ENCODE measurements at regions not wholly inside any gene's neighbourhood (a gene's known extent, or its start where the extent isn't known, plus 50 kb on each side); places are given as distances from the start of the nearest gene placed in this dataset.
"Not testable (repeated sequence)": the region's sequence is repeated elsewhere in the genome, so short reads cannot be mapped to it uniquely, and the experiment has no call there.

GRCh38 chr4:159787901-159788300, 685.0 kb downstream of the RAPGEF2 start:
- H3K4me1 ChIP-seq (ENCODE audit: control insufficient read depth, insufficient read depth, low read length), result no peaks in the 10 kb centered on the region
- H3K27me3 ChIP-seq (ENCODE audit: control insufficient read depth in 1 of 2, insufficient read depth in 2 of 2, low read length in 2 of 2), result no peaks in the 10 kb centered on the region
- H3K9me3 ChIP-seq (ENCODE audit: control insufficient read depth in 2 of 2, low read length in 2 of 2), result no peaks in the 10 kb centered on the region
- H3K36me3 ChIP-seq (ENCODE audit: control insufficient read depth in 2 of 2, insufficient read depth in 2 of 2, low read length in 2 of 2), result no peaks in the 10 kb centered on the region
- no peak overlapping the region for H3K27ac ChIP-seq (ENCODE audit: low read length)
- H3K9ac ChIP-seq (ENCODE audit: low read length in 2 of 2), result no peak overlapping the region
- no peak overlapping the region for H3K4me3 ChIP-seq (ENCODE audit: low read length in 2 of 2)

DNA sequence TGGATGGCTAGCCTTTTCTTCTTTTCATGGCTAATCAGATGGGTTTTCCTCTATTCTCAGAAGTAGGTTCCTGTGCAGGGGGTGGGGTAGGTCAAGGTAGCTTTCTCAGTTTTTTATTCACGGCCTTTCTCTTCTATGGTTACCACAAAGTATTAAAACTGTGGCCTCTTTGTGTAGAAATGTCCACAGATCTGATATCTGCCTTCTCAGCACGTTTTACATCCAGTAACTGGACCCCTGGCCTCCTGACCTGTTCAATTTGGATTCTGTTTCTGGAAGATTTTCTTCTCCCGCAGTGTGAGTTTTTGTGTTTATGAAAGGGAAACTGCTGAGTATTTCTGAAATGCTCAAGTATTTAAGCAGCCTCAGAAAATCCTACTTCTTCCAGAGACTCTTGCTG, 688.5 kb downstream of the RAPGEF2 start:
- no peaks in the 10 kb centered on the region for H3K27me3 ChIP-seq (ENCODE audit: control insufficient read depth in 1 of 2, insufficient read depth in 2 of 2, low read length in 2 of 2)
- H3K9me3 ChIP-seq (ENCODE audit: control insufficient read depth in 2 of 2, low read length in 2 of 2), result no peaks in the 10 kb centered on the region
- no peak overlapping the region for H3K27ac ChIP-seq (ENCODE audit: low read length)
- no peaks in the 10 kb centered on the region for H3K4me1 ChIP-seq (ENCODE audit: control insufficient read depth, insufficient read depth, low read length)
- H3K9ac ChIP-seq (ENCODE audit: low read length in 2 of 2), result no peak overlapping the region
- no peaks in the 10 kb centered on the region for H3K36me3 ChIP-seq (ENCODE audit: control insufficient read depth in 2 of 2, insufficient read depth in 2 of 2, low read length in 2 of 2)
- H3K4me3 ChIP-seq (ENCODE audit: low read length in 2 of 2), result no peak overlapping the region

GRCh38 chr4:159804592-159804991, 701.7 kb downstream of the RAPGEF2 start:
- not testable (repeated sequence) for H3K9ac ChIP-seq (ENCODE audit: low read length in 2 of 2); H3K27ac ChIP-seq (ENCODE audit: low read length); H3K36me3 ChIP-seq (ENCODE audit: control insufficient read depth in 2 of 2, insufficient read depth in 2 of 2, low read length in 2 of 2); H3K27me3 ChIP-seq (ENCODE audit: control insufficient read depth in 1 of 2, insufficient read depth in 2 of 2, low read length in 2 of 2); H3K4me1 ChIP-seq (ENCODE audit: control insufficient read depth, insufficient read depth, low read length); H3K9me3 ChIP-seq (ENCODE audit: control insufficient read depth in 2 of 2, low read length in 2 of 2); H3K4me3 ChIP-seq (ENCODE audit: low read length in 2 of 2)

DNA sequence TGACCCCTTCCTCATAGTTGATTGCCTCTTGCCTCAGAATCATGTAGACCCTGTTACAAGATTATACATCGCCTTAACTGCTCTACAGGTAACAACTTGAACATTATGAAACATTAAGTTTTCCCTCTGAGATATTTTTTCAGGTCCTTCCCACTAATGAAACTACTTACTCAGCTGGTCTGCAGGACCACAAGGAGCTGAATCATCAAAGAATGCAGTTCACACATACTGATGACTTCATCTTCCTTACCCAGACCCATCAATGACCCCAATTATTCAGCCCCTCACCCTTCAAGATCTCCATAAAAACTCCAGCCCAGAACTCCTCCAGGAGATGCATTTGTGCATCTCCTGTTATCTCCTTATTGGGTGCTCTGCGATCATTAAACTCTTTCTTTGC, 720.9 kb downstream of the RAPGEF2 start:
- Histone ChIP-seq H3K27ac (ENCODE audit: low read length) (no peak overlapping the region), H3K9ac (ENCODE audit: low read length in 2 of 2) (no peak overlapping the region), H3K4me1 (ENCODE audit: control insufficient read depth, insufficient read depth, low read length) (no peaks in the 10 kb centered on the region), H3K27me3 (ENCODE audit: control insufficient read depth in 1 of 2, insufficient read depth in 2 of 2, low read length in 2 of 2) (no peaks in the 10 kb centered on the region), H3K4me3 (ENCODE audit: low read length in 2 of 2) (no peak overlapping the region), H3K36me3 (ENCODE audit: control insufficient read depth in 2 of 2, insufficient read depth in 2 of 2, low read length in 2 of 2) (no peaks in the 10 kb centered on the region), H3K9me3 (ENCODE audit: control insufficient read depth in 2 of 2, low read length in 2 of 2) (no peaks in the 10 kb centered on the region)

DNA sequence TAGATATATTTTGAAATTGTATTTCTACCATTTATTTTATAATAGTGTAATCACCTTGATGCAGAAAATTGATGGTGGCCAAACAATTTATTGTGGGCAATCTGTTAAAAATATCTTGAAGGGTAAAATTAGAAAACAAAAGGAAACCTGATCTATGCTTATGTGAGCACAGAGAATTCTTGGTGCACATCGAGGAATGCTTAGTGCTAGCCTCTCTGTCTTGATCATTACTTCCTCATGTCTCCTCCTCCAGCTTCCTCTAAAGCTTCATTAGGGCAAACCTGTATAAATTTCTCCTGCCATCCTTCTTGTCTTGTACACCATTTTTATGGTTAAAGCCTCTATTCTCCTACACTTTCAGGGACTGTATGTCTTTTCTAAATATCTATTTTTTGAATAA, 725.8 kb downstream of the RAPGEF2 start:
- Histone ChIP-seq H3K27ac (ENCODE audit: low read length) (no peak overlapping the region), H3K36me3 (ENCODE audit: control insufficient read depth in 2 of 2, insufficient read depth in 2 of 2, low read length in 2 of 2) (no peaks in the 10 kb centered on the region), H3K27me3 (ENCODE audit: control insufficient read depth in 1 of 2, insufficient read depth in 2 of 2, low read length in 2 of 2) (no peaks in the 10 kb centered on the region), H3K9me3 (ENCODE audit: control insufficient read depth in 2 of 2, low read length in 2 of 2) (no peaks in the 10 kb centered on the region), H3K4me1 (ENCODE audit: control insufficient read depth, insufficient read depth, low read length) (no peaks in the 10 kb centered on the region), H3K4me3 (ENCODE audit: low read length in 2 of 2) (no peak overlapping the region), H3K9ac (ENCODE audit: low read length in 2 of 2) (no peak overlapping the region)

GRCh38 chr4:159829184-159829583, 726.3 kb downstream of the RAPGEF2 start:
- no peaks in the 10 kb centered on the region for H3K4me1 ChIP-seq (ENCODE audit: control insufficient read depth, insufficient read depth, low read length)
- no peaks in the 10 kb centered on the region for H3K27me3 ChIP-seq (ENCODE audit: control insufficient read depth in 1 of 2, insufficient read depth in 2 of 2, low read length in 2 of 2)
- no peak overlapping the region for H3K9ac ChIP-seq (ENCODE audit: low read length in 2 of 2)
- no peak overlapping the region for H3K27ac ChIP-seq (ENCODE audit: low read length)
- H3K9me3 ChIP-seq (ENCODE audit: control insufficient read depth in 2 of 2, low read length in 2 of 2), result no peaks in the 10 kb centered on the region
- H3K4me3 ChIP-seq (ENCODE audit: low read length in 2 of 2), result no peak overlapping the region
- H3K36me3 ChIP-seq (ENCODE audit: control insufficient read depth in 2 of 2, insufficient read depth in 2 of 2, low read length in 2 of 2), result no peaks in the 10 kb centered on the region

DNA sequence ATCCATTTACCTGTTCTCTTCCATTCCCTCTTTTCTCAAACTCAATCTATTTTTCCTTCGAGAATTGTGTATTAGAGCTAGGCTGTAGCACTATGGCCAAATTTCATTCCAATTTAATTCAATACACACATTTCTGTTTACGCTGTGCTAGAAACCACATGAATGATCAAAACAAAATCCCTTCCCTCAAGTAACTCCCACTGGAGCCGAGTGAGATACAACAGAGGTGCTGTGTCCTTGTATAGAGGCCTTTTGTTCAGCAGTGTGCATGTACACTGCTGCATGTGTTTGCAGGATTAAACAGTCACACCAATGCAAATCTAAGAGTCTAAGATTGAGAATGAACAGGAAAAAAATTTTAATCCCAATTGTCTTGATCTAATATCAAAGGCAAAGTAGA, 734.2 kb downstream of the RAPGEF2 start:
- Histone ChIP-seq H3K4me3 (ENCODE audit: low read length in 2 of 2) (no peak overlapping the region), H3K27ac (ENCODE audit: low read length) (no peak overlapping the region), H3K9ac (ENCODE audit: low read length in 2 of 2) (no peak overlapping the region), H3K36me3 (ENCODE audit: control insufficient read depth in 2 of 2, insufficient read depth in 2 of 2, low read length in 2 of 2) (no peaks in the 10 kb centered on the region), H3K9me3 (ENCODE audit: control insufficient read depth in 2 of 2, low read length in 2 of 2) (no peaks in the 10 kb centered on the region), H3K4me1 (ENCODE audit: control insufficient read depth, insufficient read depth, low read length) (no peaks in the 10 kb centered on the region), H3K27me3 (ENCODE audit: control insufficient read depth in 1 of 2, insufficient read depth in 2 of 2, low read length in 2 of 2) (no peaks in the 10 kb centered on the region)

GRCh38 chr4:159855731-159856130, 752.9 kb downstream of the RAPGEF2 start:
- H3K27me3 ChIP-seq (ENCODE audit: control insufficient read depth in 1 of 2, insufficient read depth in 2 of 2, low read length in 2 of 2), result no peaks in the 10 kb centered on the region
- H3K36me3 ChIP-seq (ENCODE audit: control insufficient read depth in 2 of 2, insufficient read depth in 2 of 2, low read length in 2 of 2), result no peaks in the 10 kb centered on the region
- H3K9me3 ChIP-seq (ENCODE audit: control insufficient read depth in 2 of 2, low read length in 2 of 2), result no peaks in the 10 kb centered on the region
- no peaks in the 10 kb centered on the region for H3K4me1 ChIP-seq (ENCODE audit: control insufficient read depth, insufficient read depth, low read length)
- no peak overlapping the region for H3K4me3 ChIP-seq (ENCODE audit: low read length in 2 of 2)
- no peak overlapping the region for H3K9ac ChIP-seq (ENCODE audit: low read length in 2 of 2)
- H3K27ac ChIP-seq (ENCODE audit: low read length), result no peak overlapping the region

- Histone ChIP-seq H3K27me3 (ENCODE audit: control insufficient read depth in 1 of 2, insufficient read depth in 2 of 2, low read length in 2 of 2) (no peaks in the 10 kb centered on the region), H3K27ac (ENCODE audit: low read length) (no peak overlapping the region), H3K36me3 (ENCODE audit: control insufficient read depth in 2 of 2, insufficient read depth in 2 of 2, low read length in 2 of 2) (no peaks in the 10 kb centered on the region), H3K9ac (ENCODE audit: low read length in 2 of 2) (no peak overlapping the region), H3K4me1 (ENCODE audit: control insufficient read depth, insufficient read depth, low read length) (no peaks in the 10 kb centered on the region), H3K9me3 (ENCODE audit: control insufficient read depth in 2 of 2, low read length in 2 of 2) (no peaks in the 10 kb centered on the region), H3K4me3 (ENCODE audit: low read length in 2 of 2) (no peak overlapping the region)
Observed at GRCh38 chr4:159856451-159856850, 753.6 kb downstream of the RAPGEF2 start.

DNA sequence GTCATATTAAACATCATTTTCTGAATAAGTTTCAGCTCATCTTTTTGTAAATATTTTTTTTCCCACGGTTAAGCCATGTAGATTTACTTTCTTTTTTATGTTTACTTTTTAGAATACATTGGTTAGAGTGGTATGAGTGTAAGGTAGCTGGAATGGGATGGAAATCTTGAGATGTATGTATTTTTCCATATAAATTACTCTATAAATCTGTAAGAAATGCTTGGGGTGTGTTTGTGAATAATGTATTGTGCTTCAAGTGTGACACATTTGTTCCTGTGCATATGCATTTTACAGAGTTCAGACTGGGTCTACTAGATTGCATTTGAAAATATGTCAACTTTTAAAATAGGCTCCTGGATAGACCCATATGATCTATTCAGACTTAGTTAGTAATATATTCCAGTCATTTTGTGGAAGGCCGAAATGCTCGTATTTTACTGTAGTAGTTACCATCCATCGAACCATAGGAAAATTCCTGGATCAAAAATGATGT, 756.8 kb downstream of the RAPGEF2 start:
- no peaks in the 10 kb centered on the region for H3K4me1 ChIP-seq (ENCODE audit: control insufficient read depth, insufficient read depth, low read length)
- no peaks in the 10 kb centered on the region for H3K36me3 ChIP-seq (ENCODE audit: control insufficient read depth in 2 of 2, insufficient read depth in 2 of 2, low read length in 2 of 2)
- H3K4me3 ChIP-seq (ENCODE audit: low read length in 2 of 2), result no peak overlapping the region
- H3K9me3 ChIP-seq (ENCODE audit: control insufficient read depth in 2 of 2, low read length in 2 of 2), result no peaks in the 10 kb centered on the region
- H3K9ac ChIP-seq (ENCODE audit: low read length in 2 of 2), result no peak overlapping the region
- H3K27ac ChIP-seq (ENCODE audit: low read length), result no peak overlapping the region
- H3K27me3 ChIP-seq (ENCODE audit: control insufficient read depth in 1 of 2, insufficient read depth in 2 of 2, low read length in 2 of 2), result no peaks in the 10 kb centered on the region

DNA sequence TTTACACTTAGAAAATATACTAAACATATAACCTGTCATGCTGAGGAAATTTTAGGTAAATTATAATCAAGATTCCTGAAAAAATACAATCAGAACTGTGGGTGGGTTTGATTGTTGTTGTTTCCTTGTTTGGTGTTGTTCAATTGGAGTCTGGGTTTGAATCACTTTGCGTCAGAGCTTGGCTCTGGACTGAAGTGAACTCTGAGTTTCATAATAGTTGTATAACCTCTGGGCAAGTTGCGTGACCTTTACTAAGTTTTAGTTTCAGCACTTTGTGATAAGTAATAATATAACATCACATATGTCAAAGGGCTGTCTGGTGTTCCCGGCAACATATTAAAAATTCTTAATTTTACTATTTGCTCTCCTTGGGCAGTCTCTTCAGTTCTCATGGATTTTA, 758.1 kb downstream of the RAPGEF2 start:
- no peak overlapping the region for H3K27ac ChIP-seq (ENCODE audit: low read length)
- H3K4me3 ChIP-seq (ENCODE audit: low read length in 2 of 2), result no peak overlapping the region
- H3K4me1 ChIP-seq (ENCODE audit: control insufficient read depth, insufficient read depth, low read length), result no peaks in the 10 kb centered on the region
- H3K36me3 ChIP-seq (ENCODE audit: control insufficient read depth in 2 of 2, insufficient read depth in 2 of 2, low read length in 2 of 2), result no peaks in the 10 kb centered on the region
- no peaks in the 10 kb centered on the region for H3K9me3 ChIP-seq (ENCODE audit: control insufficient read depth in 2 of 2, low read length in 2 of 2)
- H3K27me3 ChIP-seq (ENCODE audit: control insufficient read depth in 1 of 2, insufficient read depth in 2 of 2, low read length in 2 of 2), result no peaks in the 10 kb centered on the region
- H3K9ac ChIP-seq (ENCODE audit: low read length in 2 of 2), result no peak overlapping the region
